Neutrophil (primary cell): ENCODE measurements at regions not wholly inside any gene's neighbourhood (a gene's known extent, or its start where the extent isn't known, plus 50 kb on each side); places are given as distances from the start of the nearest gene placed in this dataset.

Source experiments
- H3K27ac ChIP-seq: fragments of 200-600 bp; sonication (generic); 2 replicates; pipeline ENCODE4 v1.5.1; 2016; ENCODE audit warnings: mild to moderate bottlenecking, moderate library complexity
- H3K27me3 ChIP-seq: fragments of 200-600 bp; sonication (generic); 2 replicates; pipeline ENCODE4 v1.6.0; 2016; ENCODE audit warnings: mild to moderate bottlenecking
- H3K36me3 ChIP-seq: fragments of 200-600 bp; sonication (generic); 2 replicates; pipeline ENCODE4 v1.5.1; 2017
- H3K4me1 ChIP-seq, 2 experiments: fragments of 200-600 bp in 1 of 2; sonication (generic) in 1 of 2; 1 replicate in 1 of 2; 2 replicates in 1 of 2; pipeline versions ENCODE4 v1.5.1 to v1.6.1; 2013 to 2016; ENCODE audit warnings: low read depth in 1 of 2, low read length in 1 of 2, mild to moderate bottlenecking in 1 of 2, moderate library complexity in 1 of 2; ENCODE audit not compliant: control insufficient read depth in 1 of 2, insufficient read depth in 1 of 2
- H3K4me3 ChIP-seq, 2 experiments: fragments of 200-600 bp in 1 of 2; sonication (generic) in 1 of 2; 1 replicate in 1 of 2; 2 replicates in 1 of 2; pipeline ENCODE4 v1.5.1; 2013 to 2016; ENCODE audit warnings: low read depth in 1 of 2, low read length in 1 of 2, mild to moderate bottlenecking in 1 of 2, moderate library complexity in 1 of 2
- H3K9me3 ChIP-seq: fragments of 200-600 bp; sonication (generic); 2 replicates; pipeline ENCODE4 v1.5.1; 2016
- TF ChIP-seq, protein P1 (sequence below): fragments of 200-600 bp; sonication (generic); IDR thresholded peaks from 2 replicates; pipeline ENCODE4 v1.5.1; 2016; ENCODE audit warnings: antibody characterized with exemption

DNA sequence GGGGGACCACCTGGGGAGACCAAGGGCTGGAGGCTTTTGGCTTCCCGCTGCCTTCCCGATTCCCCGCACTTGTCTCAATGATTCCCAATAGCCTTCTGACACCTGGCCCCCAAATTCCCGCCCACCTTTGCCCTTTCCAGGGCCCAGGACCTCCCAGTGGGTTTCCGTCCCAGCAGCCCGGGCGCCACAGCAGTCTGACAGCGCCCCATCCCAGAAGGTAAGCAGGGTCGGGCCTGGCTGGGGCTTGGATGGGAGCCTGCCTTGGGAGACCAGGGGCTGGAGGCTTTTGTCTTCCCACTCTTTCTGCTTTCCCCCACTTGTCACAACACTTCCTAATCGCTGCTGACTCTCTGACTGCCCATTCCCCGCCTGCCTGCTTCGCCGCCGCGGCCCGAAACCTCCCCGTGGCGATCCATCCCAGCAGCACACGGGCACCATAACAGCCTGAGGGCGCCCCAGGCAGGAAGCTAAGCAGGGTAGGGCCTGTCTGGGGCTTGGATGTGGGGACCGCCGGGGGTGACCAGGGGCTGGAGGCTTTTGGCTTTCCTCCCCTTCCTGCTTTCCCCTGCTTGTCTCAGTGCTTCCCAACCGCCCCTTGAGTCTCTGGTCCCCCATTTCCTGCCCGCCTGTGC, 2289.3 kb downstream of the TP53TG3F start:
- no peak overlapping the region for H3K27ac ChIP-seq
- H3K4me3 ChIP-seq = no peak overlapping the region
- TF ChIP-seq, protein P1, sequence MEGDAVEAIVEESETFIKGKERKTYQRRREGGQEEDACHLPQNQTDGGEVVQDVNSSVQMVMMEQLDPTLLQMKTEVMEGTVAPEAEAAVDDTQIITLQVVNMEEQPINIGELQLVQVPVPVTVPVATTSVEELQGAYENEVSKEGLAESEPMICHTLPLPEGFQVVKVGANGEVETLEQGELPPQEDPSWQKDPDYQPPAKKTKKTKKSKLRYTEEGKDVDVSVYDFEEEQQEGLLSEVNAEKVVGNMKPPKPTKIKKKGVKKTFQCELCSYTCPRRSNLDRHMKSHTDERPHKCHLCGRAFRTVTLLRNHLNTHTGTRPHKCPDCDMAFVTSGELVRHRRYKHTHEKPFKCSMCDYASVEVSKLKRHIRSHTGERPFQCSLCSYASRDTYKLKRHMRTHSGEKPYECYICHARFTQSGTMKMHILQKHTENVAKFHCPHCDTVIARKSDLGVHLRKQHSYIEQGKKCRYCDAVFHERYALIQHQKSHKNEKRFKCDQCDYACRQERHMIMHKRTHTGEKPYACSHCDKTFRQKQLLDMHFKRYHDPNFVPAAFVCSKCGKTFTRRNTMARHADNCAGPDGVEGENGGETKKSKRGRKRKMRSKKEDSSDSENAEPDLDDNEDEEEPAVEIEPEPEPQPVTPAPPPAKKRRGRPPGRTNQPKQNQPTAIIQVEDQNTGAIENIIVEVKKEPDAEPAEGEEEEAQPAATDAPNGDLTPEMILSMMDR = no peak
- peaks cover 9% of the 10 kb centered on the region for H3K9me3 ChIP-seq
- no peaks in the 10 kb centered on the region for H3K27me3 ChIP-seq
- no peaks in the 10 kb centered on the region for H3K4me1 ChIP-seq
- no peaks in the 10 kb centered on the region for H3K36me3 ChIP-seq

DNA sequence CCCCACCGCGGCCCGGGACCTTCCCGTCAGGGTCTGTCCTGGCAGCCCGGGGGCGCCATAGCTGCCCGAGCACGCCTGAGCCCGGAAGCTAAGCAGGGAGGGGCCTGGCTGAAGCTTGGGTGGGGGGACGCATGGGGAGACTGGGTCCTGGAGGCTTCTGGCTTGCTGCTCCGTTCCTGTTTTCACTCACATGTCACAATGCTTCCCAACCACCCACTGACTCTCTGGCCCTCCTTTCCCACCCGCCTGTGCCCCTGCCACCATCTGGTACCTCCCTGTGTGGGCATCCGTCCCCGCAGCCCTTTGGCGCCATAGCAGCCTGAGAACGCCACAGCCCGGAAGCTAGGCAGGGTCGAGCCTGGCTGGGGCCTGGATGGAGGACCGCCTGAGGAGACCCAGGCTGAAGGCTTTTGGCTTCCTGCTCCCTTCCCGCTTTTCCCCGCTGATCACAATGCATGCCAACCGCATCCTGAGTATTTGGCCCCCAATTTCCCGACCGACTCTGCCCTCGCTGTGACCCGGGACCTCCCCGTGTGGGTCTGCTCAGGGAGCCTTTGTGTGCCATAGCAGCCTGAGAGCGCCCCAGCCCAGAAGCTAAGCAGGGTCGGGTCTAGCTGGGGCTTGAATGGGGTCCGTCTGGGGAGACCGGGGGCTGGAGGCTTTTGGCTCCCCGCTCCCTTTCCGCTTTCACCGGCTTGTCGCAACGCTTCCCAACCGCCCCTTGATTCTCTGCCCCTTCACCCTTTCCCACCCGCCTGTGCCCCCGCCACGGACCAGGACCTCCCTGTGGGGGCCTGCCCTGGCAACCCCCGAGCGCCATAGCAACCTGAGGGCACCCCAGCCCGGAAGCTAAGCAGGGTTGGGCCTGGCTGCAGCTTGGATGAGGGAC, 2290.1 kb downstream of the TP53TG3F start:
- Histone ChIP-seq H3K4me3 (no peak overlapping the region), H3K27ac (no peak overlapping the region), H3K36me3 (no peaks in the 10 kb centered on the region), H3K9me3 (peaks cover 9% of the 10 kb centered on the region), H3K4me1 (no peaks in the 10 kb centered on the region), H3K27me3 (no peaks in the 10 kb centered on the region)
- TF ChIP-seq, protein P1 = no peak

DNA sequence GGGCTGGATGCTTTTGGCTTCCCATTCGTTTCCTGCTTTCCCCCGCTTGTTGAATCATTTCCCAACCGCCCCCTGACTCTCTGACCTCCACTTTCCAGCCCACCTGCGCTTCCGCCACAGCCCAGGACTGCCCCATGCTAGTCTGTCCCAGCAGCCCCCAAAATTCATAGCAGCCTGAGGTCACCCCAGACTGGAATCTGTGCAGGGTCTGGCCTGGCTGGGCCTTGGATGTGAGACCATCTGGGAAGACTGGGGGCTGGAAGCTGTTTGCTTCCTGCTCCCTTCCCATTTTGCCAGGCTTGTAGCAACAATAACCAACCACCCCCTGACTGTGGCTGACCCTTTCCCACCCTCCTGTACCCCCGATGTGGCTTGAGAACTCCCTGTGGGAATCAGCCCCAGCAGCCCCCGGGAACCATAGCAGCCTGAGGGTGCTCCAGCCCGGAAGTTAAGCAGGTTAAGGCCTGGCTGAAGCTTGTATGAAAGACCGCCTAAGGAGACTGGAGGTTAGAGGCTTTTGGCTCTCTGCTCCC, 2290.8 kb downstream of the TP53TG3F start:
- H3K4me3 ChIP-seq = no peak overlapping the region
- no peaks in the 10 kb centered on the region for H3K36me3 ChIP-seq
- peaks cover 9% of the 10 kb centered on the region for H3K9me3 ChIP-seq
- H3K27me3 ChIP-seq = no peaks in the 10 kb centered on the region
- TF ChIP-seq, protein P1 = no peak
- H3K4me1 ChIP-seq = no peaks in the 10 kb centered on the region
- H3K27ac ChIP-seq = no peak overlapping the region

DNA sequence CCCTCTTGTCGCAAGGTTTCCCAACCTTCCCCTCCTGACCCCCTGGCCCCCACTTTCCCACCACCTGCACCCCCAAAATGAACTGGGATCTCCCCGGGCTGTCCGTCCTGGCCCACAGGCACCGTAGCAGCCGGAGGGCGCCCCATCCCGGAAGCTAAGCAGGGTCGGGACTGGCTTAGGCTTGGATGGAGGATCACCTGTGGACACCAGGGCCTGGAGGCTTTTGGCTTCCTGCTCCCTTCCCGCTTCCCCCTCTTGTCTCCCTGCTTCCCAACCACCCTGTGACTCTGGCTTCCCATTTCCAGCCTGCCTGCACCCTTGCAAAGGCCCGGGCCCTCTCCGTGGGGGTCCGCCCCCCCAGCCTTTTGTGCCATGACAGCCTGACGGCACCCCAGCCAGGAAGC, 2291.3 kb downstream of the TP53TG3F start:
- Histone ChIP-seq H3K36me3 (no peaks in the 10 kb centered on the region), H3K27ac (no peak overlapping the region), H3K27me3 (no peaks in the 10 kb centered on the region), H3K4me3 (no peak overlapping the region), H3K4me1 (no peaks in the 10 kb centered on the region), H3K9me3 (peaks cover 9% of the 10 kb centered on the region)
- TF ChIP-seq, protein P1 = no peak

DNA sequence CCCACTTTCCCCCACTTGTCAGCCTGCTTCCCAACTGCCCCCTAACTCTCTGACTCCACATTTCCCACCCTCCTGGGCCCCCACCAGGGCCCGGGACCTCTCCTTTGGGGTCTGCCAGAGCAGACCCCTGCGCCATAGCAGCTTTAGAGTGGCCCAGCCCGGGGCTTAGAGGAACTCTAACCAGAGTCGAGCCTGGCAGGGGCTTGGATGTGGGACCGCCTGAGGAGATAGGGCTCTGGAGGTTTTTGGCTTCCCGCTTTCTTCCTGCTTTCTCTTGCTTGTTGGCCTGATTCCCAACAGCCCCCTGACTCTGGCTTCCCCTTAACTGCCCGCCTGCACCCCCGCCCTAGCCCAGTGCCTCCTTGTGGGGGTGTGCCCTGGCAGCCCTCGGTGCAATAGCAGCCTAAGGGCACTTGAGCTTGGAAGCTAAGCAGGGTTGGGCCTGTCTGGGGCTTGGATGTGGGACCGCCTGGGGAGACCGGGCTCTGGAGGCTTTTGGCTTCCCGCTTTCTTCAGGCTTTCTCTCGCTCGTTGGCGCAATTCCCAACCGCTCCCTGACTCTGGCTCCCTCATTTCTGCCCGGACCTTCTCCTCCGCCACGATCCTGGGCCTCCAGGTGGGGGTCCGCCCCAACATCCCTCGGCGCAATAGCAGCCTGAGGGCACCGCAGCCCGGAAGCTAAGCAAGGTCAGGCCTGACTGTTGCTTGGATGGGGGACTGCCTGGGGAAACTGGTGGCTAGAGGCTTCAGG, 2292.0 kb downstream of the TP53TG3F start:
- Histone ChIP-seq H3K9me3 (peaks cover 9% of the 10 kb centered on the region), H3K4me3 (no peak overlapping the region), H3K36me3 (no peaks in the 10 kb centered on the region), H3K27me3 (no peaks in the 10 kb centered on the region), H3K4me1 (no peaks in the 10 kb centered on the region), H3K27ac (no peak overlapping the region)
- TF ChIP-seq, protein P1 = no peak
